IPS-NIHi7 (cell line): ENCODE measurements at regions not wholly inside any gene's neighbourhood (a gene's known extent, or its start where the extent isn't known, plus 50 kb on each side); places are given as distances from the start of the nearest gene placed in this dataset.

Experiments
- DNase-seq: peaks from one replicate; pipeline ENCODE4 v3.0.0; 2012; ENCODE audit warnings: mixed read lengths; ENCODE audit errors: extremely low spot score

GRCh38 chr12:114779186-114779585, 95.2 kb upstream of the TBX3 start:
- DNase-seq = no peak

GRCh38 chr12:114776731-114777442, 92.9 kb upstream of the TBX3 start:
- DNase-seq = no peak

- no peak for DNase-seq
Observed at GRCh38 chr12:114774699-114775098, 90.7 kb upstream of the TBX3 start.

GRCh38 chr12:114774197-114774596, 90.2 kb upstream of the TBX3 start:
- peak; percentile 31 for DNase-seq

- DNase-seq = no peak
Observed at GRCh38 chr12:114770323-114770722, 86.3 kb upstream of the TBX3 start.

- DNase-seq = no peak
Observed at GRCh38 chr12:114769634-114770033, 85.7 kb upstream of the TBX3 start.

GRCh38 chr12:114767906-114768722, 84.1 kb upstream of the TBX3 start:
- no peak for DNase-seq

GRCh38 chr12:114767084-114767760, 83.2 kb upstream of the TBX3 start:
- DNase-seq = no peak

GRCh38 chr12:114765960-114766691, 82.2 kb upstream of the TBX3 start:
- no peak for DNase-seq

GRCh38 chr12:114764510-114764909, 80.5 kb upstream of the TBX3 start:
- no peak for DNase-seq

GRCh38 chr12:114762490-114763110, 78.6 kb upstream of the TBX3 start:
- no peak for DNase-seq

GRCh38 chr12:114760151-114760877, 76.3 kb upstream of the TBX3 start:
- DNase-seq = no peak

GRCh38 chr12:114759635-114760034, 75.7 kb upstream of the TBX3 start:
- no peak for DNase-seq

GRCh38 chr12:114757684-114758325, 73.8 kb upstream of the TBX3 start:
- DNase-seq = no peak

GRCh38 chr12:114752217-114752616, 68.2 kb upstream of the TBX3 start:
- no peak for DNase-seq

- DNase-seq = no peak
Observed at GRCh38 chr12:114751712-114752111, 67.7 kb upstream of the TBX3 start.

- no peak for DNase-seq
Observed at GRCh38 chr12:114750917-114751316, 66.9 kb upstream of the TBX3 start.

- no peak for DNase-seq
Observed at GRCh38 chr12:114749065-114749464, 65.1 kb upstream of the TBX3 start.

- no peak for DNase-seq
Observed at GRCh38 chr12:114747012-114747858, 63.3 kb upstream of the TBX3 start.
